ENCODE measurements at regions not wholly inside any gene's neighbourhood (a gene's known extent, or its start where the extent isn't known, plus 50 kb on each side); places are given as distances from the start of the nearest gene placed in this dataset.

DNA sequence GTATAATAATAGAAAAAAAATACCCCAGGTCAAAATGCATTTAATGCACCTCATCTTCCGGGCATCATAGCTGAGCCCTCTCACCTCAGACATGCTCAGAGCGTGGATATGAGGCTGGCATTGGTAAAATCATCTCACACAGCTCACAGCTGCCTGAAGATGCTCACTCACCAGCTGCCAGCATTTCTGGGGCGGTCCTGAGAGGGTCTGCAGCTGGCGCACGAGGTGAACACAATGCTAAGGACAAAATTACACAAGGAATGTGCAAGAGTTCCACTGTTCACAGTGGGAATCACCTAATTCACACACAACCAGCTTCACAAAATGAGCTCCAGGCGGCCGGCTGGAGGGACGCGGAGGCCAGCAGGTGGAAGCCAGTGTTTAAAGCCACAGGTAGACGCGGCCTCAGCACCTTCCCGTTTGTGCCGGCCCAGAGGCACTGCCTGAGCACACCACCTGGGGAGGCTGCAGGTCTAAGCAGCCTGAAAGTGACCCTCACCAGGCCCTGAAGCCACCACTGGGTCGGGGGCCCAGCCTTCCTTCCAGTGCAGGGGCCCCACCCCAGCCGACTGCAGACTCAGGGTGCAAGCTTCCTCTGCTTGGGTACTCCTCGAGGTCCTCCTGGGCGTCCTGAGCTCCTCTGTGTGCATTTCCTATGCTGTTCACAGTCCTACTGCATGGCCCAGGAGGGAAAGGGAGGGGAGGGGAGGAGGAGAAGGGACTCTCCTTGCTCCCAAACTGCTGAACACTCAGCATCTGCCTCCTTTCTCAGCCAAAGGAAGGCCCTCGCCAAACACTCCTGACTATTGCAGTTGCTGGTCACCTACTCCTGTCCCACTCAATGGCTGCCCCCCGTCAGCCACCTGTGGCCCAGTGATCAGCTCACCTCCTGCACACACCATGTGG, 61.2 kb upstream of the FAM20C start:
- no peak overlapping the region for H3K4me3 ChIP-seq (ENCODE audit: control insufficient read depth, low read depth, low read length)
- TF ChIP-seq, protein P1, sequence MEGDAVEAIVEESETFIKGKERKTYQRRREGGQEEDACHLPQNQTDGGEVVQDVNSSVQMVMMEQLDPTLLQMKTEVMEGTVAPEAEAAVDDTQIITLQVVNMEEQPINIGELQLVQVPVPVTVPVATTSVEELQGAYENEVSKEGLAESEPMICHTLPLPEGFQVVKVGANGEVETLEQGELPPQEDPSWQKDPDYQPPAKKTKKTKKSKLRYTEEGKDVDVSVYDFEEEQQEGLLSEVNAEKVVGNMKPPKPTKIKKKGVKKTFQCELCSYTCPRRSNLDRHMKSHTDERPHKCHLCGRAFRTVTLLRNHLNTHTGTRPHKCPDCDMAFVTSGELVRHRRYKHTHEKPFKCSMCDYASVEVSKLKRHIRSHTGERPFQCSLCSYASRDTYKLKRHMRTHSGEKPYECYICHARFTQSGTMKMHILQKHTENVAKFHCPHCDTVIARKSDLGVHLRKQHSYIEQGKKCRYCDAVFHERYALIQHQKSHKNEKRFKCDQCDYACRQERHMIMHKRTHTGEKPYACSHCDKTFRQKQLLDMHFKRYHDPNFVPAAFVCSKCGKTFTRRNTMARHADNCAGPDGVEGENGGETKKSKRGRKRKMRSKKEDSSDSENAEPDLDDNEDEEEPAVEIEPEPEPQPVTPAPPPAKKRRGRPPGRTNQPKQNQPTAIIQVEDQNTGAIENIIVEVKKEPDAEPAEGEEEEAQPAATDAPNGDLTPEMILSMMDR (conservative IDR thresholded peaks at IDR 0.05; ENCODE audit: control insufficient read depth, insufficient read depth, low read depth, low read length): no peak
- no peak for DNase-seq (ENCODE audit: low read depth)

DNA sequence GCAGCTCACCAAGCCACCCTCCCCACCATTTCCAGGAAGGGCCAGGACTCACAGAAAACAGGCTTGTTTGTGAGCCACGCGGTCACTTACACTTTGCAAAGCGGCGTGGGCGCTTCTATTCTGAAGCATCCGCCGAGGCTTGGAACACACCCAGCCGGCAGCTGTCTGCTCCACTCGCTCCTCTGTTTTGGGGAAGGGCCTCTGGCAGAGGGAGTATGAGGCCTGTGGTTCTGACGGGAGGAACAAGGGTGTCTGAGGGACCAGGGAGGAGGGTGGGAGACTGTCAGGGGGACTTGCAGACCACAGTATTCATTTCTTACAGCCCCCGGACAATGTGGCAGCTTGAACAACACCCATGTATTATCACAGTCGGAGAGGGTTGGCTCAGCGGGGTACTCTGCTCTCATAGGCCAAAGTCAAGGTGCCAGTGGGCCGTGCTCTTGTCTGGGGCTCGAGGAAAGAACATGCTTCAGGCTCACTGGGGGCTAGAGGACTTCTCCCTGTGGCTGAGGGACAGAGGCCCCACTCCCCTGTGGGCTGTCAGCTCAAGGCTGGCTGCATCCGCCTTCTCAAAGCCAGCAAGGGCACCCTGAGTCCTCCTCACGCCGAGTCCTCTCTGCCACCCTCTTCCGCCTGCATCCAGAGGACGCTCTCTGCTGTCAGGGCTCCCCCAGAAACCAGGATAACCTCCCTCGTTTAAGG, 60.4 kb upstream of the FAM20C start:
- peak; percentile 29 for DNase-seq (ENCODE audit: low read depth)
- no peak overlapping the region for H3K4me3 ChIP-seq (ENCODE audit: control insufficient read depth, low read depth, low read length)
- TF ChIP-seq, protein P1 (conservative IDR thresholded peaks at IDR 0.05; ENCODE audit: control insufficient read depth, insufficient read depth, low read depth, low read length): no peak

DNA sequence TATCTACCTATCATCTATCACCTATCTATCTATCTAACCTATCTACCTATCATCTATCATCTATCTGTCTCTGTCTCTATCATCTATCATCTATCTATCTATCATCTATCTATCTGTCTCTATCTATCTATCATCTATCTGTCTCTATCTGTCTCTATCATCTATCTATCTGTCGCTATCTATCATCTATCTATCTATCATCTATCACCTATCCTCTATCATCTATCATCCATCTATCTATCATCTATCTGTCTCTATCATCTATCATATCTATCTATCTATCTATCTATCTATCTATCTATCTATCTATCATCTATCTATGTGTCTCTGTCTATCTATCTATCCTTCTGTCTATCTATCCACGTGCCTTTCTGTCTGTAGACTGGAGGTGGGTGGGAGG, 59.5 kb upstream of the FAM20C start:
- TF ChIP-seq, protein P1 (conservative IDR thresholded peaks at IDR 0.05; ENCODE audit: control insufficient read depth, insufficient read depth, low read depth, low read length): no peak
- no peak for DNase-seq (ENCODE audit: low read depth)
- H3K4me3 ChIP-seq (ENCODE audit: control insufficient read depth, low read depth, low read length): no peak overlapping the region

DNA sequence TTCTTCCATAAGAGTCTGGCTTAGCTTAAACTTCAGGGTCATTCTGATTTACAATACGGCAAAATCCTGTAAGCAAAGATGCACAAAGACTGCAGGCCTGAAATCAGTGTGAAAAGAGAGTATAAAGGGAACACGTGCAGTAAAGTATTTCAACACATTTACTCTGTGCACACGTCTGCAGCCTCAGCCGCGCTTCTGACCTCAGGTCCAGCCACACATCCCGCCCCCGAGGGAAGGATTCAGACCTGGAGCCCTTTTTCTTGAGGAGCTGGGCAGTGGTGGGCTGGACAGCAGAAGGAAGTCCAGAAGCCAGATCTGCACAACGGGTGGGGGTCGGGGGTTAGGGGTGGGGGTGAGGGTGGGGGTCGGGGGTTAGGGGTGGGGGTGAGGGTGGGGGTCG, 58.9 kb upstream of the FAM20C start:
- H3K4me3 ChIP-seq (ENCODE audit: control insufficient read depth, low read depth, low read length): no peak overlapping the region
- TF ChIP-seq, protein P1 (conservative IDR thresholded peaks at IDR 0.05; ENCODE audit: control insufficient read depth, insufficient read depth, low read depth, low read length): no peak
- peak; percentile 34 for DNase-seq (ENCODE audit: low read depth)

DNA sequence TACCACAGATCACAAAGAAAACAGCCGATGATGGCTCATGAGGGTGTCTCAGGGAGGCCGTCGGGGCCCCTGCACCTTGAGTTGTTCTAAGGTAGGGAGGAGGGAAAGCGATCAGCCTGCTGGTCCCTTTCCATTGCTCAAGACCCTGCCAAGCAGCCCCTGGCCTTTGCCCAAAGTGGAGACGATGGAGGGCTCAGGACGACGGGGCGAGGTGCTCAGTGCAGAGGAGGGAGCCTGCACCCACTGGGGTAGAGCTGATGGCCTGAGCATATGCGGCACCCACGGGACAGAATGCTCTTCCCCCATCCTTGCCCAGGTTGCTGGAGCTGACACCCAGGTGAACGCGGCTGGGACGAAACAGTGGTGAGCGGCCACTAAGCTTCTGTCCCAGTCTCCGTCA, 58.3 kb upstream of the FAM20C start:
- TF ChIP-seq, protein P1 (conservative IDR thresholded peaks at IDR 0.05; ENCODE audit: control insufficient read depth, insufficient read depth, low read depth, low read length): no peak
- no peak for DNase-seq (ENCODE audit: low read depth)
- no peak overlapping the region for H3K4me3 ChIP-seq (ENCODE audit: control insufficient read depth, low read depth, low read length)

DNA sequence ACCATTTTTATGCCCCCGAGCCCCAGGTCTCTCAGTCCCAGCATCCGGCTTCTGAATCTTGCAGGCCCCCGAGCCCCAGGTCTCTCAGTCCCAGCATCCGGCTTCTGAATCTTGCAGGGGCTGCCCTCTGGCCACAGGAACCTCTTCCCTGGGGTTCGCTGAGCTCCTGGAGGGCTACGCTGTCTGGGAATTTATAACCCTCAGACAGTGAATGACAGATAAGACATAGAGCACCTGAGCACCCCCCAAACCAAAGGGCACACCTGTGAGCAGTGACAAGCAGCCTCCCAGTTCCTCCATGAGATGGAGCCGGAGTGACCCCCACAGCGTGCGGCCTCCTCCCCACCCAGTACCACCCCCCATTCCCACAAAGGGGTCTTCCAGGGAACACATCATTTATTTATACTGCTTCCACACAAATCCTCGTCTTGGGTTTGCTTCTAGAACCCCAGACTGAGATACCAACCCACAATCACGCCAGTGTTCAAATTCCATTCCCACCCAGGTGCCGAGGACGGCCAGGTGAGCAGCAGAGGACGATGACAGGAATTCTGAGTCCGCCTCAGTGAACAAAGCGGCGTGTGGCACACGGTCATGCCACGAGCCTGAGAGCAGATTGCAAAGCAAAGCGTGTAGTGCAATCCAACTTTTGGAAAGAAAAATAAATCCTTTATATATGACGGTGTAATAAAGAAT, 57.7 kb upstream of the FAM20C start:
- TF ChIP-seq, protein P1 (conservative IDR thresholded peaks at IDR 0.05; ENCODE audit: control insufficient read depth, insufficient read depth, low read depth, low read length): no peak
- DNase-seq (ENCODE audit: low read depth): no peak
- no peak overlapping the region for H3K4me3 ChIP-seq (ENCODE audit: control insufficient read depth, low read depth, low read length)

Measured in fibroblast of mammary gland (primary cell).